CD8-positive, alpha-beta memory T cell (primary cell): ENCODE measurements at regions not wholly inside any gene's neighbourhood (a gene's known extent, or its start where the extent isn't known, plus 50 kb on each side); places are given as distances from the start of the nearest gene placed in this dataset.

Source experiments
- CTCF ChIA-PET: fragments of 350-600 bp; sonication (Branson Sonifier 250); formaldehyde crosslinking; loops from one replicate; lab custom pipeline; 2021; ENCODE audit warnings: antibody characterized with exemption; lab: Charles Lee
- POLR2A ChIA-PET: fragments of 350-600 bp; sonication (Branson Sonifier 250); formaldehyde crosslinking; loops from one replicate; lab custom pipeline; 2021; ENCODE audit warnings: antibody characterized with exemption; lab: Charles Lee
- DNase-seq, 5 donors: peaks; one replicate each; pipeline versions ENCODE4 v3.0.0 to v3.0.0-alpha.2; 2020 to 2022; ENCODE audit warnings: mixed read lengths in 1 of 5
- H3K27ac ChIP-seq: one replicate; pipeline ENCODE4 v1.7.0; 2013; ENCODE audit warnings: low read depth, mild to moderate bottlenecking, low read length, moderate library complexity
- H3K27me3 ChIP-seq: 2 replicates; pipeline ENCODE4 v1.7.0; 2013; ENCODE audit warnings: low read length, mild to moderate bottlenecking; ENCODE audit not compliant: insufficient read depth, poor library complexity, severe bottlenecking
- H3K36me3 ChIP-seq: 2 replicates; pipeline ENCODE4 v1.7.0; 2013; ENCODE audit warnings: mild to moderate bottlenecking, low read length, moderate library complexity; ENCODE audit not compliant: insufficient read depth
- H3K4me1 ChIP-seq: 2 replicates; pipeline ENCODE4 v1.7.0; 2013; ENCODE audit warnings: mild to moderate bottlenecking, low read length, moderate library complexity; ENCODE audit not compliant: insufficient read depth
- H3K4me3 ChIP-seq: 2 replicates; pipeline ENCODE4 v1.7.0; 2013; ENCODE audit warnings: mild to moderate bottlenecking, low read length
- H3K9me3 ChIP-seq: 2 replicates; pipeline ENCODE4 v1.7.0; 2013; ENCODE audit warnings: mild to moderate bottlenecking, low read length
- H3K27ac Mint-ChIP-seq, 8 donors: one replicate each; pipeline ENCODE4 v1.8.0; 2020 to 2021; ENCODE audit warnings: mixed read lengths in 8 of 8, mild to moderate bottlenecking in 6 of 8, inconsistent platforms in 3 of 8, moderate library complexity in 3 of 8
- H3K27me3 Mint-ChIP-seq, 2 donors: one replicate each; pipeline ENCODE4 v1.8.0; 2020 to 2021; ENCODE audit warnings: mixed read lengths in 2 of 2, mild to moderate bottlenecking in 1 of 2, moderate library complexity in 1 of 2
- H3K36me3 Mint-ChIP-seq, 3 donors: one replicate each; pipeline ENCODE4 v1.8.0; 2020 to 2021; ENCODE audit warnings: mixed read lengths in 3 of 3, inconsistent platforms in 1 of 3, mild to moderate bottlenecking in 1 of 3
- H3K4me1 Mint-ChIP-seq, 3 donors: one replicate each; pipeline ENCODE4 v1.8.0; 2020 to 2021; ENCODE audit warnings: mixed read lengths in 3 of 3, inconsistent platforms in 1 of 3, mild to moderate bottlenecking in 1 of 3
- H3K4me3 Mint-ChIP-seq, 7 donors: one replicate each; pipeline ENCODE4 v1.8.0; 2020 to 2021; ENCODE audit warnings: mixed read lengths in 7 of 7, mild to moderate bottlenecking in 6 of 7, moderate library complexity in 4 of 7, inconsistent platforms in 2 of 7
- H3K9me3 Mint-ChIP-seq, 5 donors: one replicate each; pipeline ENCODE4 v1.8.0; 2020 to 2022; ENCODE audit warnings: mixed read lengths in 5 of 5, mild to moderate bottlenecking in 3 of 5, moderate library complexity in 2 of 5, inconsistent platforms in 1 of 5

DNA sequence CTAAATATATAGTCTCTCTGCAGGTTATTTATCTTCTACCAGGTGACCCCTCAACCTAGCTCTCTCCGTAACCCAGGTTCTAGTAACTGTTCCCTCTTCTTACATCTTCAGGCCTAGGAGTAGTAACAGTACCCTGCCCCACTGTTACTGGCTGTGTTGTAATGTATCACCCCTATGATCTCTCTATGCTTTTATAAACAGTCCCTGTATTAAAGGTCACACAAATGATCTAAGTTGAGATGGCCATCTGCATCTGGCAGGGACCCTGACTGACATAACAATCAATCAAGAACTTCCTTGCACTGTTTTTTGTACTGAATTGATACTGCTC, 219.7 kb upstream of the STK17B start:
- no peak overlapping the region for H3K27ac Mint-ChIP-seq
- H3K4me1 ChIP-seq, result no peaks in the 10 kb centered on the region
- peaks cover 2 to 13% of the 10 kb centered on the region in 2 donors for H3K27me3 Mint-ChIP-seq
- no peaks in the 10 kb centered on the region for H3K36me3 ChIP-seq
- no peak for DNase-seq
- H3K4me3 Mint-ChIP-seq, result no peak overlapping the region
- ChIA-PET CTCF (no interaction called here), POLR2A (no interaction called here)
- no peaks in the 10 kb centered on the region for H3K36me3 Mint-ChIP-seq
- H3K27ac ChIP-seq, result no peak overlapping the region
- H3K4me3 ChIP-seq, result no peak overlapping the region
- H3K27me3 ChIP-seq, result no peaks in the 10 kb centered on the region
- no peaks in the 10 kb centered on the region for H3K9me3 ChIP-seq
- peaks cover 0 to 4% (median 2%) of the 10 kb centered on the region in 5 donors for H3K9me3 Mint-ChIP-seq
- no peaks in the 10 kb centered on the region for H3K4me1 Mint-ChIP-seq

DNA sequence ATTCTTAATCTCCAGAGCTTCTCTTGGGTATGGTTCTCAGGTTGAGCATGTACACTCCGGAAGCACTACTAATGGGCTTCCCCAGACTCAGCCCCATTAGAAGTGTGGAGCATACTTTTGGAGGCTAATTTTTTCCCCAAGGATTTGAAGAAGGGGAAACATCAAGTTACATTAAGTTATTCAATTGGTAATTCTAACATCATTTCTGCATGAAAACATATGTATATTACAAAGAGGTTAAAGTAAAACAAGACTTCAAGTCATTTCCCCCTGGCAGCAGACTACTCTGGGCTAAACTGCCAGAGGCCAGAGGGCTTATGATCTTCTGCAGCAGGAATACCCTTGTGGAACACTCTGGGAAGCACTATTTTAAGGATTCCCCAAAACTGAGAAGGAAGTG, 227.7 kb upstream of the STK17B start:
- H3K27me3 ChIP-seq, result no peaks in the 10 kb centered on the region
- Mint-ChIP-seq H3K9me3 (peaks cover 0 to 2% (median 0%) of the 10 kb centered on the region in 5 donors), H3K4me3 (no peak overlapping the region), H3K4me1 (no peaks in the 10 kb centered on the region), H3K27me3 (peaks cover 0 to 3% of the 10 kb centered on the region in 2 donors), H3K27ac (no peak overlapping the region), H3K36me3 (no peaks in the 10 kb centered on the region)
- CTCF ChIA-PET, result no interaction called here
- H3K4me1 ChIP-seq, result no peaks in the 10 kb centered on the region
- H3K9me3 ChIP-seq, result no peaks in the 10 kb centered on the region
- H3K4me3 ChIP-seq, result no peak overlapping the region
- DNase-seq, result no peak
- no peak overlapping the region for H3K27ac ChIP-seq
- H3K36me3 ChIP-seq, result no peaks in the 10 kb centered on the region
- POLR2A ChIA-PET, result no interaction called here

DNA sequence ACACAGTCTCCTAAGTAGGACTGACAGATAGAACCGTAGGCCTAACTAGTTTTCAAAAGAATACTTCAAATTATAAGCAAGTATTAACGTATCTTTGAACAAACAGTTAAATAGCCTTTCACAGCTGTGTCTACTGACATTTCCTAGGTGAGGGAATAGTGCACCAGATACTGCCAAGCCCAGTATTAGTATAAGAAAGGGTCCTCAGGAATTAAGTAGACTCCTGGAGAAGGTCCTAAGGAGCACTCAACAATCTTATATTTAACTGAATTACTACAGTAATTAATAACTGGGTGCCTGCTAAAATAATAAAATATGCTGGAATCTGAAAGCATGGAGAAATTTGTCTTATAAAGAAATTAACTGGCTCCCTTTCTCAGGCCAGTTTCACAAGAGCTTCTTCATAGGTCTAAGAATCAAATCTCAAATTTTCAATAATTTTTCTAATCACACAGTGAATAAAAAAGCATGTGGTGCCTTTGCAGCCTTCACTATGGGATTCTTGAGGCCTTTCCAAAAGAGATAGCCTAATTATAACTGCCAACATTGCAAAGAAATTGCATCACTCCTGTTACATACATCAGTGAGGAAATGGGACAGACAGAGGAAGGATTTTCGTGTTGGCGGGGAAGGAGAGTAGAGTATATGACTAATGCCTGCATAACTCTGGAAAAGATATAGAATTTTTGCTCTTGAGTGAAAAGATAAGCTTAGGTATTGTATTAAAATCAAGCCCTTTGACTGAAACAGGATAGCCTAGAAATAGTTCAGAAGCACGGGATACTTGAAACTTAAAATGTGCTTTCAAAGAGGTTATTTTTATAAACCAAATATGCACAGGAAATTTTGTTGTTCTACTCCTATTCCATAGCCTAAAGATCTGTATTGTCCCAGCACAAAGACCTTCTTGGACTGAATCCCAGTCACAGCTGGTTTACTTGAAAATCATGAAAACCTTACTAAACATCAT, 228.6 kb upstream of the STK17B start:
- no peaks in the 10 kb centered on the region for H3K27me3 ChIP-seq
- no peaks in the 10 kb centered on the region for H3K4me1 ChIP-seq
- H3K9me3 ChIP-seq, result no peaks in the 10 kb centered on the region
- no peaks in the 10 kb centered on the region for H3K36me3 Mint-ChIP-seq
- H3K27ac ChIP-seq, result no peak overlapping the region
- CTCF ChIA-PET, result no interaction called here
- H3K4me3 Mint-ChIP-seq, result no peak overlapping the region
- POLR2A ChIA-PET, result no interaction called here
- no peaks in the 10 kb centered on the region for H3K36me3 ChIP-seq
- H3K9me3 Mint-ChIP-seq, result no peaks in the 10 kb centered on the region
- no peaks in the 10 kb centered on the region for H3K27me3 Mint-ChIP-seq
- H3K4me1 Mint-ChIP-seq, result no peaks in the 10 kb centered on the region
- no peak overlapping the region for H3K4me3 ChIP-seq
- no peak overlapping the region for H3K27ac Mint-ChIP-seq
- no peak for DNase-seq

DNA sequence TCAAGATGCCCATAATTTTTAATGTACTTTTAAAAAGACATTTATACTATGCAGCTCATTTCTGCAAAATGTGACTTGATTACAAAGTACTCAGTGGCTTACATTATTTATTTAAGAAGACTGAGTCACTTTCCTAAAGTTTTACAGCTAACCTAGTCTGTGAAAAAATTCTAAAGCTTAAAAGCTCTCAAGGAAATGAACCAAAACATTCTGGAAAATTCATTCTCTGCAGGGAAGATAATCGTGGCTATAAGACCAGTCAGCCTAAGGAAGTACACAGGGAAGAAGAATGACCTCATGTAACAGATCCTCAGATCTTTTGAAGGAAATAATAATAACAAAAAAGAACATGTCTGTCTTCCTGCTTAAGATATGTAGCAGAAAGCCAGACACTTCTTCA, 232.1 kb upstream of the STK17B start:
- H3K4me3 Mint-ChIP-seq, result no peak overlapping the region
- H3K9me3 Mint-ChIP-seq, result no peaks in the 10 kb centered on the region
- H3K36me3 Mint-ChIP-seq, result no peaks in the 10 kb centered on the region
- no peak overlapping the region for H3K27ac Mint-ChIP-seq
- peaks cover 0 to 12% of the 10 kb centered on the region in 2 donors for H3K27me3 Mint-ChIP-seq
- Histone ChIP-seq H3K9me3 (no peaks in the 10 kb centered on the region), H3K4me1 (no peaks in the 10 kb centered on the region), H3K4me3 (no peak overlapping the region), H3K36me3 (no peaks in the 10 kb centered on the region), H3K27ac (no peak overlapping the region), H3K27me3 (no peaks in the 10 kb centered on the region)
- no peaks in the 10 kb centered on the region for H3K4me1 Mint-ChIP-seq
- POLR2A ChIA-PET, result no interaction called here
- CTCF ChIA-PET, result no interaction called here
- no peak for DNase-seq

DNA sequence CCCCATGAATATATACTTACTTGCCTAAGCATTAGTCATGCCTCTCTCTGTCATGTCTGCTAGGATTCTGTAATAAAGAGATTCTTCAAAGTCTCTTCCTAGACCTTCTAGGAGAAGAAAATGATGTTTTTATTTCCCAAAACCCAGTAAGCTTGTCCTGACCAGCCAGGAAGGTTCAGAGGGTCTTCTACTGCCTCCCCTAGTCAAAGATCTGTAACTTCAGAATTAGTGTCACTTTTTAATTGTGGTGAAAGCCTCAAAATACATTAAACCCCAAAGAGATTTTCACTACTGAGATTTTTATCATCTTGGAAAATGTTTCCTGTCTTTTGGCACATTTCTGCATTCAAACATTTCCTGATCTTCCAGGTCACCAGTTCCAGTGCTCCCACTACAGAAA, 232.9 kb upstream of the STK17B start:
- H3K4me3 ChIP-seq, result no peak overlapping the region

DNA sequence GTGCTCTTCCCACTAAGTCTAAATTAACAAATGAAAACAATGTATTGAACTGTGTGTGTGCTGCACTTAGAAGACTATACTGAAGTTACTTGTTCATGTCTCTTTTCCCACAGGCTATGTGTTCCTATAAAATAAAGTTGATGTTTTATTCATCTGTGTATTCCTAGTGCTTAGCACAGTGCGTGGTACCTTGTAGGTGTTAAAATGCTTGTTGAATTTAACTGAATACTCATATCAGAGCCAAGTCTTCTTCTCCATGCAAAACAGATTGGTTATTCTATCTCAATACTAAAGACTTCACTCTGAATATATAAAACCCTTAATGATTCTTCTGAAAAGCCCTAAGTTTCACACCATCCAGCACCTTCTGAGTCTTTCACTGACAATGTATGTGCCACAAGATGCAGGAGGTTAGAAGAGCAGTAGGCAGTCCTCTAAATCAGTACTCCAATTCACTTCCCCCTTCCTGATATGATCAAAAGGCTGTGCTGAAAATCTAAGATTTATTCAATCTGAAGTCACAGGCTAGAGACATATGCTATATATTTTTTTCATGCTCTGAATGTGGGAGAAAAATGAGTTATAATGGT, 231.7 kb upstream of the CCDC150 start:
- no peak for DNase-seq
- H3K9me3 ChIP-seq, result no peaks in the 10 kb centered on the region
- peaks cover 5 to 35% of the 10 kb centered on the region in 2 donors for H3K27me3 Mint-ChIP-seq
- no peak overlapping the region for H3K4me3 ChIP-seq
- H3K4me1 ChIP-seq, result no peaks in the 10 kb centered on the region
- no peak overlapping the region for H3K27ac Mint-ChIP-seq
- H3K4me3 Mint-ChIP-seq, result no peak overlapping the region
- CTCF ChIA-PET, result no interaction called here
- H3K36me3 ChIP-seq, result no peaks in the 10 kb centered on the region
- H3K27ac ChIP-seq, result no peak overlapping the region
- no peaks in the 10 kb centered on the region for H3K9me3 Mint-ChIP-seq
- no peaks in the 10 kb centered on the region for H3K36me3 Mint-ChIP-seq
- no peaks in the 10 kb centered on the region for H3K4me1 Mint-ChIP-seq
- POLR2A ChIA-PET, result no interaction called here
- no peaks in the 10 kb centered on the region for H3K27me3 ChIP-seq

More for the DNA sequence above, 232.9 kb upstream of the STK17B start:
- Histone ChIP-seq H3K4me1 (no peaks in the 10 kb centered on the region), H3K27ac (no peak overlapping the region), H3K36me3 (no peaks in the 10 kb centered on the region), H3K27me3 (no peaks in the 10 kb centered on the region), H3K9me3 (no peaks in the 10 kb centered on the region)
- Mint-ChIP-seq H3K27me3 (peaks cover 0 to 20% of the 10 kb centered on the region in 2 donors), H3K9me3 (no peaks in the 10 kb centered on the region), H3K27ac (no peak overlapping the region), H3K36me3 (no peaks in the 10 kb centered on the region), H3K4me1 (no peaks in the 10 kb centered on the region), H3K4me3 (no peak overlapping the region)
- DNase-seq, result no peak
- ChIA-PET POLR2A (no interaction called here), CTCF (no interaction called here)

DNA sequence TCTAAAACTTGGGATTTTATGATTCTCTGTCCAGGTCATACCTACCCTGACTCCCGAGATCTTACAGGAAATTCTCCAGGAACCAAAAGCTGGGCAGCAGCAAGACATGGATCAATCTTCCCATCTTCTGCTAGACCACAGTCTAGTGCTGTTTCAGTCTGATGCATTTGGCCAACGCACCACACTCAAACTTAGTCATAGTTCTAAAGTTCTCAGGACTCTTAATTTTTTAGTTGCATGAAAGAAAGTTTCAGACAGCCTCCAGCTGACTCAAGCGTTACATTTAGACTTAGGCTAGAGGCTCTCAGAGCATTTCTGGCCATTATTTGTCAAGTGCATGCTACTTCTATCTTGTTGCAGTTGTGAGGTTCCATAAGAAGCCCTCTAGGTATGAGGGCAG, 230.1 kb upstream of the CCDC150 start:
- POLR2A ChIA-PET, result no interaction called here
- no peaks in the 10 kb centered on the region for H3K9me3 ChIP-seq
- no peaks in the 10 kb centered on the region for H3K36me3 ChIP-seq
- DNase-seq, result no peak
- no peaks in the 10 kb centered on the region for H3K9me3 Mint-ChIP-seq
- H3K4me1 Mint-ChIP-seq, result peaks cover 0 to under 1% (median 0%) of the 10 kb centered on the region in 3 donors
- H3K27me3 ChIP-seq, result no peaks in the 10 kb centered on the region
- no peak overlapping the region for H3K27ac Mint-ChIP-seq
- peaks cover 0 to 4% (median 0%) of the 10 kb centered on the region in 3 donors for H3K36me3 Mint-ChIP-seq
- H3K27ac ChIP-seq, result no peak overlapping the region
- CTCF ChIA-PET, result no interaction called here
- no peak overlapping the region for H3K4me3 ChIP-seq
- H3K4me3 Mint-ChIP-seq, result no peak overlapping the region
- H3K4me1 ChIP-seq, result no peaks in the 10 kb centered on the region
- peaks cover 7 to 35% of the 10 kb centered on the region in 2 donors for H3K27me3 Mint-ChIP-seq

DNA sequence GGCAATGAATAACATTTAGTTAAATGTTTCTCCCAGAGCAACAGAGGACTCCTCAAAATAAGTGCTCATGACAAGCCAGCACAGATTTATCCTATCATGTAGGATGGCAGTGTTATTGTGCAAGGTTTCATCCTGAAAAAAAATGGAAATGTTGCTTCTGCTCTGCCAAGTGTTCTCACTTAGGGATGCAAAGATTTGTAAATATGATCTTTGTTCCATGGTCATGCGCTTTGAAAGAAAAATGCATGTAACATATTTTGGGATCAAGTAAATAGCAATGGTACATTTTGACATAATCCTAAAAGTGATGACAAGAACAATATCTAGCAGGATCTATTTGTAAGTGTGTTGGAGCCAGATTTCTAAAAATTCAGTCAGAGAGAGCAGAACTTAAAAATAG, 229.5 kb upstream of the CCDC150 start:
- H3K9me3 Mint-ChIP-seq, result no peaks in the 10 kb centered on the region
- peaks cover 0 to 7% (median 0%) of the 10 kb centered on the region in 3 donors for H3K36me3 Mint-ChIP-seq
- no peaks in the 10 kb centered on the region for H3K36me3 ChIP-seq
- H3K4me1 ChIP-seq, result no peaks in the 10 kb centered on the region
- DNase-seq, result no peak
- H3K4me3 ChIP-seq, result no peak overlapping the region
- no peaks in the 10 kb centered on the region for H3K27me3 ChIP-seq
- CTCF ChIA-PET, result no interaction called here
- H3K4me3 Mint-ChIP-seq, result no peak overlapping the region
- no peak overlapping the region for H3K27ac Mint-ChIP-seq
- H3K27me3 Mint-ChIP-seq, result peaks cover 7 to 35% of the 10 kb centered on the region in 2 donors
- peaks cover under 1 to 7% (median 1%) of the 10 kb centered on the region in 3 donors for H3K4me1 Mint-ChIP-seq
- no peak overlapping the region for H3K27ac ChIP-seq
- H3K9me3 ChIP-seq, result no peaks in the 10 kb centered on the region
- POLR2A ChIA-PET, result no interaction called here
